ENCODE measurements at regions not wholly inside any gene's neighbourhood (a gene's known extent, or its start where the extent isn't known, plus 50 kb on each side); places are given as distances from the start of the nearest gene placed in this dataset.

- no peak for TF ChIP-seq CTCF (IDR thresholded peaks at IDR 0.05)
- H3K9ac ChIP-seq (ENCODE audit: insufficient read depth, low read length, poor library complexity, severe bottlenecking) = no peak overlapping the region
- no peak overlapping the region for H3K27ac ChIP-seq (ENCODE audit: low read depth in 1 of 2, low read length in 2 of 2)
- H4K20me1 ChIP-seq (ENCODE audit: insufficient read depth, low read length) = no peaks in the 10 kb centered on the region
- intact Hi-C loops (cut with micrococcal nuclease) = no loop called here
- WGBS (ENCODE audit: insufficient coverage) = 90% methylated on average over 2 of the region's 3 CpGs
- H3K4me2 ChIP-seq (replicated peaks; ENCODE audit: extremely low read depth, low read length, poor library complexity, severe bottlenecking) = no peak overlapping the region
- peaks cover 0 to 3% (median 2%) of the 10 kb centered on the region in 7 donors for H3K9me3 Mint-ChIP-seq
- no peak overlapping the region for H2AFZ ChIP-seq (ENCODE audit: insufficient read depth, low read depth, low read length, poor library complexity, severe bottlenecking)
- H3K27me3 ChIP-seq (ENCODE audit: control insufficient read depth in 2 of 2, insufficient read depth in 2 of 2, low read length in 2 of 2) = no peaks in the 10 kb centered on the region
- peak overlapping the region in 1 of 7 donors; percentile 20 for H3K27ac Mint-ChIP-seq
- H3K4me3 ChIP-seq (replicated peaks in 1 of 3; ENCODE audit: low read depth in 2 of 3, low read length in 3 of 3) = no peak overlapping the region
- H3K4me1 ChIP-seq (ENCODE audit: control insufficient read depth in 1 of 2, insufficient read depth in 2 of 2, low read length in 2 of 2) = no peaks in the 10 kb centered on the region
- no peak for DNase-seq
- no peaks in the 10 kb centered on the region for H3K36me3 Mint-ChIP-seq
- no peaks in the 10 kb centered on the region for H3K79me2 ChIP-seq (ENCODE audit: insufficient read depth, low read length)
- H3K4me3 Mint-ChIP-seq = no peak overlapping the region
- no peaks in the 10 kb centered on the region for H3K4me1 Mint-ChIP-seq
- H3K9me3 ChIP-seq (replicated peaks in 1 of 2; ENCODE audit: control insufficient read depth in 1 of 2, insufficient read depth in 1 of 2, low read length in 2 of 2) = no peaks in the 10 kb centered on the region
- H3K27me3 Mint-ChIP-seq (ENCODE audit: low read depth in 3 of 3) = no peaks in the 10 kb centered on the region
- H3K36me3 ChIP-seq (replicated peaks in 1 of 2; ENCODE audit: control insufficient read depth in 1 of 2, insufficient read depth in 2 of 2, low read length in 2 of 2) = no peaks in the 10 kb centered on the region
Measured at GRCh38 chr6:54998576-54998975, 152.0 kb downstream of the FAM83B start.

GRCh38 chr6:55003719-55004430 is 157.3 kb downstream of the FAM83B start:
- no peaks in the 10 kb centered on the region for H3K4me1 Mint-ChIP-seq
- no peak for DNase-seq
- Histone ChIP-seq H3K9ac (ENCODE audit: insufficient read depth, low read length, poor library complexity, severe bottlenecking) (no peak overlapping the region), H3K4me3 (replicated peaks in 1 of 3; ENCODE audit: low read depth in 2 of 3, low read length in 3 of 3) (no peak overlapping the region), H3K36me3 (replicated peaks in 1 of 2; ENCODE audit: control insufficient read depth in 1 of 2, insufficient read depth in 2 of 2, low read length in 2 of 2) (no peaks in the 10 kb centered on the region), H4K20me1 (ENCODE audit: insufficient read depth, low read length) (no peaks in the 10 kb centered on the region), H3K79me2 (ENCODE audit: insufficient read depth, low read length) (no peaks in the 10 kb centered on the region), H3K9me3 (replicated peaks in 1 of 2; ENCODE audit: control insufficient read depth in 1 of 2, insufficient read depth in 1 of 2, low read length in 2 of 2) (no peaks in the 10 kb centered on the region), H3K27ac (ENCODE audit: low read depth in 1 of 2, low read length in 2 of 2) (no peak overlapping the region), H3K4me1 (ENCODE audit: control insufficient read depth in 1 of 2, insufficient read depth in 2 of 2, low read length in 2 of 2) (no peaks in the 10 kb centered on the region), H2AFZ (ENCODE audit: insufficient read depth, low read depth, low read length, poor library complexity, severe bottlenecking) (no peak overlapping the region), H3K4me2 (replicated peaks; ENCODE audit: extremely low read depth, low read length, poor library complexity, severe bottlenecking) (no peak overlapping the region), H3K27me3 (ENCODE audit: control insufficient read depth in 2 of 2, insufficient read depth in 2 of 2, low read length in 2 of 2) (no peaks in the 10 kb centered on the region)
- no peak overlapping the region for H3K27ac Mint-ChIP-seq
- no peaks in the 10 kb centered on the region for H3K36me3 Mint-ChIP-seq
- peaks cover 1 to 11% (median 6%) of the 10 kb centered on the region in 7 donors for H3K9me3 Mint-ChIP-seq
- no peak overlapping the region for H3K4me3 Mint-ChIP-seq
- TF ChIP-seq CTCF (IDR thresholded peaks at IDR 0.05) = no peak
- no CpG with 5 or more reads among the region's 4 CpGs for WGBS (ENCODE audit: insufficient coverage)
- H3K27me3 Mint-ChIP-seq (ENCODE audit: low read depth in 3 of 3) = no peaks in the 10 kb centered on the region
- intact Hi-C loops (cut with micrococcal nuclease) = no loop called here
